NCI-H748 (cell line): ENCODE measurements at regions not wholly inside any gene's neighbourhood (a gene's known extent, or its start where the extent isn't known, plus 50 kb on each side); places are given as distances from the start of the nearest gene placed in this dataset.

Source experiments
- DNase-seq: peaks from one replicate; lab custom pipeline; 2025; ENCODE audit not compliant: unreplicated experiment; lab: John Stamatoyannopoulos, UW

- no peak for DNase-seq
These were observed 230.3 kb downstream of the INHBA start for GRCh38 chr7:41472427-41473125.

- DNase-seq = no peak
These were observed 232.8 kb downstream of the INHBA start for GRCh38 chr7:41470081-41470480.

- no peak for DNase-seq
These were observed 235.3 kb downstream of the INHBA start for GRCh38 chr7:41467596-41467995.

- no peak for DNase-seq
These were observed 236.0 kb downstream of the INHBA start for GRCh38 chr7:41466760-41467384.

- DNase-seq = no peak
These were observed 237.3 kb downstream of the INHBA start for GRCh38 chr7:41465571-41465970.

GRCh38 chr7:41463770-41464470 is 239.0 kb downstream of the INHBA start:
- no peak for DNase-seq

- DNase-seq = no peak
These were observed 243.1 kb downstream of the INHBA start for GRCh38 chr7:41459623-41460261.

- DNase-seq = no peak
These were observed 243.7 kb downstream of the INHBA start for GRCh38 chr7:41459183-41459582.

- DNase-seq = no peak
These were observed 245.0 kb downstream of the INHBA start for GRCh38 chr7:41457832-41458437.

GRCh38 chr7:41451826-41452225 is 251.1 kb downstream of the INHBA start:
- no peak for DNase-seq

GRCh38 chr7:41449694-41450093 is 253.2 kb downstream of the INHBA start:
- no peak for DNase-seq

- no peak for DNase-seq
These were observed 253.6 kb downstream of the INHBA start for GRCh38 chr7:41449286-41449685.

GRCh38 chr7:41448104-41448503 is 254.8 kb downstream of the INHBA start:
- no peak for DNase-seq

GRCh38 chr7:41447450-41448042 is 255.3 kb downstream of the INHBA start:
- no peak for DNase-seq

GRCh38 chr7:41446606-41447449 is 256.1 kb downstream of the INHBA start:
- no peak for DNase-seq

- DNase-seq = no peak
These were observed 256.9 kb downstream of the INHBA start for GRCh38 chr7:41445946-41446345.

GRCh38 chr7:41445432-41445831 is 257.5 kb downstream of the INHBA start:
- no peak for DNase-seq

GRCh38 chr7:41439515-41439879 is 263.4 kb downstream of the INHBA start:
- DNase-seq = no peak

- DNase-seq = no peak
These were observed 264.0 kb downstream of the INHBA start for GRCh38 chr7:41438705-41439514.
